Kidney tubule cell (primary cell): ENCODE measurements at regions not wholly inside any gene's neighbourhood (a gene's known extent, or its start where the extent isn't known, plus 50 kb on each side); places are given as distances from the start of the nearest gene placed in this dataset.

Experiments
- DNase-seq: peaks from one replicate; pipeline ENCODE4 v3.0.0-alpha.2; 2018; ENCODE audit warnings: low spot score

GRCh38 chr1:244945109-244945671 is 80.8 kb upstream of the HNRNPU start:
- no peak for DNase-seq

- no peak for DNase-seq
Measured at GRCh38 chr1:244941121-244941520, 76.8 kb upstream of the HNRNPU start.

- DNase-seq: no peak
Measured at GRCh38 chr1:244937099-244937498, 72.8 kb upstream of the HNRNPU start.

DNA sequence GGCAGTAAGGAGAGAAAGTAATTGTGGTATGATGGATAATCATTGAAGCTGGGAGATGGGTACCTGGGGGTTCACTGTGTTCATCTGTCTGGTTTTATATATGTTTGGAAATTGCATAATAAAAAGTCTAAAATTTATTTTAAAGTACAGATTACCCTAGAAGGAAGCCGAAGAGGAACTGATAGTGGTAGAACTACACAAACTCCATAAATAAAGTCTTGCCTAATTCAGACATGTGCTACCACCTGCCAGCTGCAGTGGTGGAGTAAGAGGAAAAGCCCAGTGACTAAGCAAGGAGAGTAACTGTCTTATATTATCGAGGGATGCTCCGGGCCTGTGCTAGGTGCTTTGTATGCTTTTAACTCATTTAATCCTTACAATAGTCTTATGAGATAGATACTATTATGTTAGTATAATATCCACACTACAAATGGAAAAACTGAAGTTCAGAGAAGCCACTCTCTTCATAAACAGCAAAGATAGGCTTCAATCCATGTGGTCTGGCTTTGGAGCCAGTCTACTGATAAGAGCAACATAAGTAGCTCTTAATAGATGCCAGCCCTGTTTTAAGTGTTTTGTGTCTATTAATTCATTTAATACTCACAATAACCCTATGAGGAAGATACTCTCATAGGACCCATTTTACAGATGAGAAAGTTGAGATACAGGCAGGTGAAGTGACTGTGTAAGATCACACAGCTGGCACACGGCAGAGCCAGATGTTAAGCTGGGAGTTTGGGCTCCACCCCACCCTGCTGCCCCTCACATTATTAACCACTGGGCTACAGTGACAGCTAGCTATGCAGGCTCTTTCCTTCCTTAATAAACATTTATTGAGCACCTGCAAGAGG is 56.8 kb upstream of the HNRNPU start:
- no peak for DNase-seq

DNA sequence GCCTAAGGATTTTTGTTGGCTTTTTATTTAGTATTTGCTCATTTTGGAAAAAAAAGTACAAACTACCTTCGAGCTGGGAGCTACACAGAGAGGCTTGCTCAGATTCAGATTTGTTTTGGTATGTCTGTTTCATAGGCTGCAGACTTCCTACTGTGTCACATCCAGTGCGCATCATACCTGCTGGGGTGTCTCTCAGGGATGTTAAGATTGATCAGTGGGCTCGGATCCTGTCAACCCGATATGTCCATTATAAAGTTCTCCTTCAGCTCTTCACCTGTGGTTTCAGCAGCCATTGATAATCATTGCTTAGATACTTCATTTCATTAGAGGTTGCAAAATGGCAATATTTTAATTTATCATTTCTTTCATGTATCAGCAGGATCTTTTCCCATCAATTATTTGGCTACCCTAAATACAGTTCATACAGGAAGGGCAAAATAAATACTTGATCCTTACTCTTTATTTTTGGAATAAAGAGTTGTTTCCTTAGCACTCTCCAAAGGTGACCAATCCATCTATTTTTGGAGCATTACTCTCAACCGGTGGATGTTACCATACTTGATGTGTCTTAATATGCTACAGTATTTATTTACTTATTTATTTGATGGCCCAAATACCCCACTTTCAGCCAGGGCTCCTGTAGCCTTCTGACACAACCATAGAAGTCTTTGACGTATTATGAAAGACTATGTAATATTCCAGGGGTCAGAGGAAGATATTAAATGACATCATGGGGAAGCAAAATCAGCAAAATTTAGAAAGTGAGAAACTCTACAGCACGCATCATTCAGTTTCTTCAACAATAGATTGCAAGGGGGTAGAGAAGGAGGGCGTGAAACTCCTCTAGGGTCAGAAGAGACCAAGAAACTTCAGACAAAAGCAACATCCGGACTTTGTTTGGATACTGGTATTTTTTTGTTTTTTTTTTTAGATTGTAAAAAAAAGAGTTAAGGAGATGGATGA is 55.3 kb upstream of the HNRNPU start:
- DNase-seq: no peak

GRCh38 chr1:244918421-244919319 is 54.3 kb upstream of the HNRNPU start:
- DNase-seq: peak; percentile 35

GRCh38 chr1:244917073-244917670 is 52.8 kb upstream of the HNRNPU start:
- no peak for DNase-seq

DNA sequence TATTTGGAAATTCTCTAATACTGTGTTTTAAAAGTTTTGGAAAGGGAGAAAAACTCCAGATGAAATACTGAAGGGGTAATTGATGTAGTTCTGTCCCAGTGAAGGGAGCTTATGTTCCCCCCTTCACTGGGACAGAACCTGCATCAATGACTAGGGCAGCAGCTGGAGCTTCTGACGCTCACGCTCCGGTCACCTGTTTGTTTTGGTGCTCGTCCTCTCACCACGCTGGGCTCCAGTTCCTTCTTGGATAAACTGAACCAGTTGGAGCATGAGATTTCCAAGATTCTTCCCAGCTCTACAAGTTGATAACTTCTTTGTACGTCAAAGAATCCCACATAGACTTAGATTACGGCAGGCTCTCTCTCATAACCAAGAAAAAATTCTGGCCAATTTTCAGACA is 51.4 kb upstream of the HNRNPU start:
- DNase-seq: no peak

DNA sequence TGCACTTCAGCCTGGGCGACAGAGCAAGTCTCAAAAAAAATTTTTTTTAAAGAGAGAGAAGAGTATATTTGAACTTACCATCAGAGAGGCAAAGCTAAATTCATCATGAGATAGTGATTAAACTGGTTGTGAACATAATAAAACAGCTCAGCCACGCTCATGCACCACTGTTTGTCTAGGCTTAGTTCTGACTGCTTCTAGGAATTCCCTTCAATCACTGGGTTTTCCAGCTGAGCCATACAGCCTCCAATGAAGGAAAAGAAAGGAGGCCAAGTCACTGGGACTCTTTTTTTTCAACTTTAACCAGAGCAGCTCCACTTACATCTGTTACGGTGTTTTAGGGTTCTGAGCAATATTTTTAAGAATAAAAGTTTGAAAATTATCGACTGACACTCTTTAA is 50.4 kb upstream of the HNRNPU start:
- DNase-seq: no peak
